Activated T-helper 9 cell treated with anti-CD3 and anti-CD28 coated beads, Interleukin-2, amount 50 U/mL, for 16 hours (primary cell): ENCODE measurements at regions not wholly inside any gene's neighbourhood (a gene's known extent, or its start where the extent isn't known, plus 50 kb on each side); places are given as distances from the start of the nearest gene placed in this dataset.

Experiments
- DNase-seq: peaks from one replicate; pipeline ENCODE4 v3.0.0-alpha.2; 2020; ENCODE audit warnings: low read depth

GRCh38 chr5:56320686-56321085 lies 87.6 kb upstream of the ANKRD55 start:
- no peak for DNase-seq

GRCh38 chr5:56319526-56320181 lies 86.5 kb upstream of the ANKRD55 start:
- DNase-seq, result no peak

GRCh38 chr5:56317923-56318561 lies 84.9 kb upstream of the ANKRD55 start:
- DNase-seq, result no peak

- no peak for DNase-seq
Observed at GRCh38 chr5:56316299-56316994, 83.3 kb upstream of the ANKRD55 start.

GRCh38 chr5:56314529-56314928 lies 81.4 kb upstream of the ANKRD55 start:
- DNase-seq, result no peak

GRCh38 chr5:56313596-56313995 lies 80.5 kb upstream of the ANKRD55 start:
- DNase-seq, result no peak

GRCh38 chr5:56313004-56313531 lies 79.9 kb upstream of the ANKRD55 start:
- no peak for DNase-seq

GRCh38 chr5:56311306-56311905 lies 78.3 kb upstream of the ANKRD55 start:
- no peak for DNase-seq

- DNase-seq, result no peak
Observed at GRCh38 chr5:56310711-56311204, 77.6 kb upstream of the ANKRD55 start.

- no peak for DNase-seq
Observed at GRCh38 chr5:56309262-56309826, 76.2 kb upstream of the ANKRD55 start.

GRCh38 chr5:56307714-56308333 lies 74.7 kb upstream of the ANKRD55 start:
- DNase-seq, result no peak

GRCh38 chr5:56306433-56307150 lies 73.5 kb upstream of the ANKRD55 start:
- no peak for DNase-seq

GRCh38 chr5:56305001-56305950 lies 72.1 kb upstream of the ANKRD55 start:
- no peak for DNase-seq

GRCh38 chr5:56303511-56303910 lies 70.4 kb upstream of the ANKRD55 start:
- no peak for DNase-seq

GRCh38 chr5:56302027-56302426 lies 68.9 kb upstream of the ANKRD55 start:
- DNase-seq, result no peak

GRCh38 chr5:56301069-56301468 lies 67.9 kb upstream of the ANKRD55 start:
- no peak for DNase-seq

- no peak for DNase-seq
Observed at GRCh38 chr5:56299212-56299611, 66.1 kb upstream of the ANKRD55 start.

GRCh38 chr5:56298336-56299090 lies 65.4 kb upstream of the ANKRD55 start:
- no peak for DNase-seq

GRCh38 chr5:56297851-56298250 lies 64.7 kb upstream of the ANKRD55 start:
- no peak for DNase-seq
